Spleen (tissue), 7 donors: ENCODE measurements at regions not wholly inside any gene's neighbourhood (a gene's known extent, or its start where the extent isn't known, plus 50 kb on each side); places are given as distances from the start of the nearest gene placed in this dataset.

Source experiments
- POLR2A ChIP-seq, 3 donors: fragments of 450-650 bp; IDR thresholded peaks; one replicate each; pipeline ENCODE4 v1.5.1; 2017; ENCODE audit warnings: antibody characterized with exemption in 3 of 3, mild to moderate bottlenecking in 1 of 3
- POLR2AphosphoS5 ChIP-seq, 3 donors: sonication (generic); formaldehyde crosslinking; IDR thresholded peaks; one replicate each; pipeline ENCODE4 v1.5.1; 2017; ENCODE audit warnings: antibody characterized with exemption in 3 of 3
- TF ChIP-seq, protein P1 (sequence below), 11 experiments: fragments of 200-600 bp in 7 of 11; fragments of 450-650 bp in 4 of 11; sonication (generic) in 4 of 11; IDR thresholded peaks in 8 of 11; conservative IDR thresholded peaks in 3 of 11; 1 replicate in 7 of 11; 2 replicates in 4 of 11; pipeline versions ENCODE4 v1.4.0 to v1.8.0; 2016 to 2021; ENCODE audit warnings: antibody characterized with exemption in 11 of 11, inconsistent platforms in 4 of 11, mild to moderate bottlenecking in 1 of 11
- donor health status: DM: no; HTN: no; CAD: no; lungs with moderate emphysema.
- donor health status: DM: no; HTN: no; CAD: no.
- donor health status: DM: no; HTN: no; CAD: no.

DNA sequence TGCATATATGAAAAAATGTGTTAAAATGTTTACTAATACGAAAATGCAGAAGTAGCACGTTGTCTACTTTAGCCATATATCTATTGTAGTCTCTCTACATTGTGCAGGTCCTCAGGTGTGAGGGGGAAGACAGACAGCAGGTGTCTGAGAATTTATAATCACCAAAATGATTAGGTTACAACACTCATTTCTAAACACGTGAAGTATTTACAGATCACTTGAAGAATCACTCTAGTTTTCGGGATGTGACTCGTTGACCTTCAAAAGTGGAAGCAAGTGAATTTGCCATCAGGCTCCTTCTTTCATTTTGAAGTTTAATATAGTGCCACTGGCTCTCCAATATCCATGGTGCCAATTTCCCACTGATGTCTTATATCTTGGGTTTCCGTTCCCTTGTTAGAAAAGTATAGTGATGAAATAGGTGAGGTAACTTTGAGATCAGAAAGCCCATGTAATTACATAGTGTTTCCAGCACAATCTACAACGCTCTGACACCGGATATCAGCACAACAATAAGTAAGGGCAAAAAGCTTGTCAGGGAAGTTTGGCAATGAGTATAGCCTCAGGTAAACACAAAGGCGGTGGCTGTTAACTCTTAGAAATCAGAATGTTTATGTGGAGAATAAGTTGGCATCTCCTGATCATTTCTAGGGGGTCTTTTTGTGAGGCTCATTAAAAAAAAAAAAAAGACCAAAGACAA lies 57.5 kb upstream of the SP4 start:
- TF ChIP-seq POLR2AphosphoS5 (IDR thresholded peaks at IDR 0.05), result no peak
- TF ChIP-seq, protein P1, sequence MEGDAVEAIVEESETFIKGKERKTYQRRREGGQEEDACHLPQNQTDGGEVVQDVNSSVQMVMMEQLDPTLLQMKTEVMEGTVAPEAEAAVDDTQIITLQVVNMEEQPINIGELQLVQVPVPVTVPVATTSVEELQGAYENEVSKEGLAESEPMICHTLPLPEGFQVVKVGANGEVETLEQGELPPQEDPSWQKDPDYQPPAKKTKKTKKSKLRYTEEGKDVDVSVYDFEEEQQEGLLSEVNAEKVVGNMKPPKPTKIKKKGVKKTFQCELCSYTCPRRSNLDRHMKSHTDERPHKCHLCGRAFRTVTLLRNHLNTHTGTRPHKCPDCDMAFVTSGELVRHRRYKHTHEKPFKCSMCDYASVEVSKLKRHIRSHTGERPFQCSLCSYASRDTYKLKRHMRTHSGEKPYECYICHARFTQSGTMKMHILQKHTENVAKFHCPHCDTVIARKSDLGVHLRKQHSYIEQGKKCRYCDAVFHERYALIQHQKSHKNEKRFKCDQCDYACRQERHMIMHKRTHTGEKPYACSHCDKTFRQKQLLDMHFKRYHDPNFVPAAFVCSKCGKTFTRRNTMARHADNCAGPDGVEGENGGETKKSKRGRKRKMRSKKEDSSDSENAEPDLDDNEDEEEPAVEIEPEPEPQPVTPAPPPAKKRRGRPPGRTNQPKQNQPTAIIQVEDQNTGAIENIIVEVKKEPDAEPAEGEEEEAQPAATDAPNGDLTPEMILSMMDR (IDR thresholded peaks at IDR 0.05 in 8 of 11, conservative IDR thresholded peaks at IDR 0.05 in 3 of 11), result no peak
- no peak for TF ChIP-seq POLR2A (IDR thresholded peaks at IDR 0.05)
